Peyer's patch (tissue), 4 donors: ENCODE measurements at regions not wholly inside any gene's neighbourhood (a gene's known extent, or its start where the extent isn't known, plus 50 kb on each side); places are given as distances from the start of the nearest gene placed in this dataset.
"Not testable (repeated sequence)": the region's sequence is repeated elsewhere in the genome, so short reads cannot be mapped to it uniquely, and the experiment has no call there.

Source experiments
- DNase-seq, 3 donors: peaks; one replicate each; pipeline ENCODE4 v3.0.0-alpha.2; 2017 to 2019
- H3K27ac ChIP-seq, 4 donors: fragments of 200-600 bp; sonication (generic); one replicate each; pipeline ENCODE4 v1.5.1; 2016 to 2019
- H3K27me3 ChIP-seq, 2 donors: fragments of 200-600 bp; sonication (generic); one replicate each; pipeline ENCODE4 v1.5.1; 2019
- H3K36me3 ChIP-seq, 3 donors: fragments of 200-600 bp; sonication (generic); one replicate each; pipeline ENCODE4 v1.5.1; 2016 to 2019
- H3K4me1 ChIP-seq, 4 donors: fragments of 200-600 bp; sonication (generic); one replicate each; pipeline ENCODE4 v1.5.1; 2016 to 2019
- H3K4me3 ChIP-seq, 4 donors: fragments of 200-600 bp; sonication (generic); 1 replicate in 3 of 4; 2 replicates in 1 of 4; pipeline ENCODE4 v1.5.1; 2016 to 2019; ENCODE audit warnings: mild to moderate bottlenecking in 1 of 4
- H3K9me3 ChIP-seq, 4 donors: fragments of 200-600 bp; sonication (generic); one replicate each; pipeline ENCODE4 v1.5.1; 2016 to 2019; ENCODE audit warnings: mild to moderate bottlenecking in 1 of 4
- CTCF ChIP-seq, 6 experiments: fragments of 450-650 bp in 4 of 6; fragments of 200-600 bp in 2 of 6; sonication (generic) in 1 of 6; IDR thresholded peaks; one replicate each; pipeline ENCODE4 v1.5.1; 2017 to 2019; ENCODE audit warnings: antibody characterized with exemption in 6 of 6, mild to moderate bottlenecking in 3 of 6, moderate library complexity in 1 of 6
- POLR2A ChIP-seq, 2 donors: fragments of 450-650 bp; IDR thresholded peaks; one replicate each; pipeline ENCODE4 v1.5.1; 2017; ENCODE audit warnings: antibody characterized with exemption in 2 of 2, mild to moderate bottlenecking in 2 of 2, moderate library complexity in 2 of 2

GRCh38 chr4:188435381-188435780, 296.1 kb downstream of the TRIML1 start:
- Histone ChIP-seq H3K27ac (no peak overlapping the region), H3K9me3 (peaks cover 0 to 4% (median 0%) of the 10 kb centered on the region in 4 donors), H3K27me3 (no peaks in the 10 kb centered on the region), H3K4me3 (no peak overlapping the region), H3K36me3 (no peaks in the 10 kb centered on the region), H3K4me1 (no peaks in the 10 kb centered on the region)
- TF ChIP-seq POLR2A (IDR thresholded peaks at IDR 0.05) = no peak
- no peak for TF ChIP-seq CTCF (IDR thresholded peaks at IDR 0.05)
- no peak for DNase-seq

- Histone ChIP-seq H3K9me3 (peaks cover 0 to 4% (median 0%) of the 10 kb centered on the region in 4 donors), H3K27ac (no peak overlapping the region), H3K36me3 (no peaks in the 10 kb centered on the region), H3K27me3 (no peaks in the 10 kb centered on the region), H3K4me1 (no peaks in the 10 kb centered on the region), H3K4me3 (no peak overlapping the region)
- no peak for TF ChIP-seq POLR2A (IDR thresholded peaks at IDR 0.05)
- TF ChIP-seq CTCF (IDR thresholded peaks at IDR 0.05) = no peak
- no peak for DNase-seq
These were observed 298.3 kb downstream of the TRIML1 start for GRCh38 chr4:188437535-188437934.

DNA sequence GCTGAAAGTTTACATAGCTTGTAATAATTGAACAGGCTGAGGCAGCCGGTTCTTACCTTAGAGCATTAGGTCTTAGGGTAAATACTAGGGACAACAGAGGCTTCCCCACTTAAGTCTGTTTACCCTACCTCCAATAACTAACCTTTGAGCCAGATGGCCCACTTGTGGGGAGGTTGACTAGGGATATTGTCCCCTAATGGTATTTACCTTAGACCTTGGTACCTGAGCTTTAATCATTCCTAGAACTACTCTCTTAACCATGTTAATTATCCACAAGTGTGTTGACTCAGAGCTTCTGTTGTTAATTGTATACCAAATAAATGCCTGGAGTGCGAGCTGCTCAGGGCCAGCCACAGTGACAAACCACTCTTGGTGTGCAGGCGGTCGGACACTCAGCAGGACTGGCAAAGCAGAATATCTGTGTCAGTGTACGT, 299.2 kb downstream of the TRIML1 start:
- H3K4me3 ChIP-seq, H3K9me3 ChIP-seq, H3K36me3 ChIP-seq, H3K4me1 ChIP-seq, H3K27me3 ChIP-seq, DNase-seq, H3K27ac ChIP-seq: not testable (repeated sequence)

- H3K36me3 ChIP-seq = no peaks in the 10 kb centered on the region
- DNase-seq = no peak
- no peak for TF ChIP-seq CTCF (IDR thresholded peaks at IDR 0.05)
- no peak for TF ChIP-seq POLR2A (IDR thresholded peaks at IDR 0.05)
- H3K9me3 ChIP-seq = no peaks in the 10 kb centered on the region
- H3K4me1 ChIP-seq = no peaks in the 10 kb centered on the region
- no peak overlapping the region for H3K27ac ChIP-seq
- H3K4me3 ChIP-seq = no peak overlapping the region
- H3K27me3 ChIP-seq = no peaks in the 10 kb centered on the region
These were observed 300.5 kb downstream of the TRIML1 start for GRCh38 chr4:188439641-188440311.

DNA sequence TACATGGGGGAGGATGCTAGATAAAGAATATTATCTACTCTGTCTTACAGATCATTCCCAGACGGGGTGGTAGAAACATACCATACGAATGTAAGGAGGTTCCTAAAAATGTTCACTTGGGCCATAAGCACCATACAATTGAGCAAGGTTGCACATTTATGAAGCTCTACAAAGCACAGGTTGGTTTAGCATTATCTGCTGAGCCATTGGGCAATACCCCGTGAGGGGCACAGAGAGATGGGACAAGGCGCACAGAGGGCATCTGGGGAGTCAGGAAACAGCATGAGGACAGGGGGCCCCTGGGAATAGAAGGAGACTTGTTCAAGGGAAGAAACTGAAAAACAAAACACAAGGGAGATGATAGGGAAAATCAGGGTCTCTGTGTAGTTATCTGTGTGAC, 305.3 kb downstream of the TRIML1 start:
- Histone ChIP-seq H3K4me3 (no peak overlapping the region), H3K27me3 (no peaks in the 10 kb centered on the region), H3K36me3 (no peaks in the 10 kb centered on the region), H3K4me1 (no peaks in the 10 kb centered on the region), H3K27ac (no peak overlapping the region), H3K9me3 (no peaks in the 10 kb centered on the region)
- DNase-seq = no peak
- TF ChIP-seq CTCF (IDR thresholded peaks at IDR 0.05) (no peak), POLR2A (IDR thresholded peaks at IDR 0.05) (no peak)

GRCh38 chr4:188448996-188449395, 309.8 kb downstream of the TRIML1 start:
- H3K27ac ChIP-seq, H3K4me1 ChIP-seq, H3K36me3 ChIP-seq, H3K27me3 ChIP-seq, H3K9me3 ChIP-seq, H3K4me3 ChIP-seq, DNase-seq: not testable (repeated sequence)

DNA sequence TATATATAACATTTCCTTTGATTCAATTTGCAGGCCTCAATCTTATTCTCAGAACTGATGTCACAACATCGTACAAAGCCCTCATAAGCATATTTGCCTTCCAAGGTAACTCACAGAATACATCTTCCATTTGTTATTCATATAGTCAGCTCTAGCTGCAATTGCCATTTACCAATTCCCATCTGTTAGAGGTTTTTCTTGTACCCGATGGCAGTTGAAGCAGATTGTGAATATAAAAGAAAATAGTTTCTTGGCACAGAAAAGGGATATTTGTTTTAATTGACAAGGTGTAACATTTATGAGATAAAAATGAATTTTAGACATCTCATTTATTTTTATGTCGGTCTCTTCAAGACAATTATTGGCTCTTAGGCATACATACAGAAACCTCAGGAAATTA, 311.3 kb downstream of the TRIML1 start:
- no peaks in the 10 kb centered on the region for H3K27me3 ChIP-seq
- H3K36me3 ChIP-seq = no peaks in the 10 kb centered on the region
- DNase-seq = no peak
- TF ChIP-seq POLR2A (IDR thresholded peaks at IDR 0.05) (no peak), CTCF (IDR thresholded peaks at IDR 0.05) (no peak)
- no peaks in the 10 kb centered on the region for H3K4me1 ChIP-seq
- H3K4me3 ChIP-seq = no peak overlapping the region
- no peak overlapping the region for H3K27ac ChIP-seq
- H3K9me3 ChIP-seq = no peaks in the 10 kb centered on the region
